Vagina (tissue), 2 donors: ENCODE measurements at regions not wholly inside any gene's neighbourhood (a gene's known extent, or its start where the extent isn't known, plus 50 kb on each side); places are given as distances from the start of the nearest gene placed in this dataset.

Experiments used
- POLR2A ChIP-seq, 2 donors: fragments of 450-650 bp; IDR thresholded peaks; one replicate each; pipeline ENCODE4 v1.6.1; 2017; ENCODE audit warnings: antibody characterized with exemption in 2 of 2, mild to moderate bottlenecking in 2 of 2, moderate library complexity in 2 of 2
- TF ChIP-seq, protein P1 (sequence below), 3 experiments: fragments of 450-650 bp in 2 of 3; fragments of 200-600 bp in 1 of 3; sonication (generic) in 1 of 3; IDR thresholded peaks; one replicate each; pipeline ENCODE4 v1.5.1; 2017 to 2019; ENCODE audit warnings: antibody characterized with exemption in 3 of 3, mild to moderate bottlenecking in 2 of 3, moderate library complexity in 2 of 3

DNA sequence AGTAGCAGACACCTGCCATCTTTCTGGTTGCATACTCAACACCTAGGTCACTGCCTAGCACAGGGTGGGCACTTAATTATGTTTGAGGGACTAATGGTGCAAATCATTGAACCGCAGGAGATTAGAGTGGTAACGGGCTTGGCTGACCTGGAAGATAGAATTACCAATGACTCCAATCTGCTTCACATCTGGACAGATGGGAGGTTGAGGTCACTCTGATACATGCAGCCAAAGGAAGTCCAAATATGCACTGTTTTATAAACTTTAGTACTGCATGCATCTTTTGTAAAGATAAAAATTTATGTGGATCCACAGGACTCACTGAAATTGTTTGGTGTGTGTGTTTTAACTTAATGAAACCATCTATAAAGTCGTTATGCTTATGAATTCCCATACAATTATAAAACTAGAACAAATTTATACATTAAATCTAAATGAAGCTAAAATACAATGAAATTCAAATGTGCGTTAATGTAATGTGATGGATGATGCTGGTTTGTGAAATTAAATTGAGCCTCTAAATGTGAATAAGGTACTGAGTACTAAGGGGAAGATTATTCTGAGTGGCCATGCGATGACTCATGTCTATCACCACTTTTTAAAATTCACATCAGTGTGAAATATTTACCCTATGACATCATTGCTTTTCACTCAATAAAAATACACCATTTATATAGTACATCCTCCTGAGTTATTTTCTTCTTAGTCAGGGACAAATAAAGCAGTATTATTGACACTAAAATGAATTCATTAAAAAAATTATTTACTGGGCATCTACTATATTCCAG lies 224.7 kb upstream of the FAM78B start:
- no peak for TF ChIP-seq POLR2A (IDR thresholded peaks at IDR 0.05)
- TF ChIP-seq, protein P1, sequence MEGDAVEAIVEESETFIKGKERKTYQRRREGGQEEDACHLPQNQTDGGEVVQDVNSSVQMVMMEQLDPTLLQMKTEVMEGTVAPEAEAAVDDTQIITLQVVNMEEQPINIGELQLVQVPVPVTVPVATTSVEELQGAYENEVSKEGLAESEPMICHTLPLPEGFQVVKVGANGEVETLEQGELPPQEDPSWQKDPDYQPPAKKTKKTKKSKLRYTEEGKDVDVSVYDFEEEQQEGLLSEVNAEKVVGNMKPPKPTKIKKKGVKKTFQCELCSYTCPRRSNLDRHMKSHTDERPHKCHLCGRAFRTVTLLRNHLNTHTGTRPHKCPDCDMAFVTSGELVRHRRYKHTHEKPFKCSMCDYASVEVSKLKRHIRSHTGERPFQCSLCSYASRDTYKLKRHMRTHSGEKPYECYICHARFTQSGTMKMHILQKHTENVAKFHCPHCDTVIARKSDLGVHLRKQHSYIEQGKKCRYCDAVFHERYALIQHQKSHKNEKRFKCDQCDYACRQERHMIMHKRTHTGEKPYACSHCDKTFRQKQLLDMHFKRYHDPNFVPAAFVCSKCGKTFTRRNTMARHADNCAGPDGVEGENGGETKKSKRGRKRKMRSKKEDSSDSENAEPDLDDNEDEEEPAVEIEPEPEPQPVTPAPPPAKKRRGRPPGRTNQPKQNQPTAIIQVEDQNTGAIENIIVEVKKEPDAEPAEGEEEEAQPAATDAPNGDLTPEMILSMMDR (IDR thresholded peaks at IDR 0.05) = no peak
